Stimulated activated CD4-positive, alpha-beta T cell treated with anti-CD3 and anti-CD28 coated beads, Interleukin-4, amount 100 ng/mL, for 24 hours (primary cell): ENCODE measurements at regions not wholly inside any gene's neighbourhood (a gene's known extent, or its start where the extent isn't known, plus 50 kb on each side); places are given as distances from the start of the nearest gene placed in this dataset.

Experiments
- DNase-seq: peaks from one replicate; pipeline ENCODE4 v3.0.0-alpha.2; 2020

DNA sequence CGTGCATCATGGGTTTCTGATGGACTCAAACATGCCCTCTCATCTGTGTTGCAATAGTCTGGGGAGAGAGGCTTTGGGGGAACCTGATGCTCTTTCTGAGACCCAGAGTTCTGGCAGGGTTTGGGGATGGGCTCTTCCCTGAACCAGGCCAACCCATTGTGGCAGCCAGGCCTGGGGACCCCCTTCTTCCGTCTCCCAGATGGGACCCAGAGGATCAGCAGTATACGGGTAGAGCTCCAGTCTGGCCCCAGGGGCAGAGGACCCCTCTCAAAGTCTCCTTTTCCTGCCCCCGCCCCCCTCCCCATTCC is 333.7 kb downstream of the DYSF start:
- DNase-seq: no peak

- no peak for DNase-seq
Measured at GRCh38 chr2:71786291-71787107, 333.1 kb downstream of the DYSF start.

GRCh38 chr2:71785516-71785981 is 332.2 kb downstream of the DYSF start:
- no peak for DNase-seq

DNA sequence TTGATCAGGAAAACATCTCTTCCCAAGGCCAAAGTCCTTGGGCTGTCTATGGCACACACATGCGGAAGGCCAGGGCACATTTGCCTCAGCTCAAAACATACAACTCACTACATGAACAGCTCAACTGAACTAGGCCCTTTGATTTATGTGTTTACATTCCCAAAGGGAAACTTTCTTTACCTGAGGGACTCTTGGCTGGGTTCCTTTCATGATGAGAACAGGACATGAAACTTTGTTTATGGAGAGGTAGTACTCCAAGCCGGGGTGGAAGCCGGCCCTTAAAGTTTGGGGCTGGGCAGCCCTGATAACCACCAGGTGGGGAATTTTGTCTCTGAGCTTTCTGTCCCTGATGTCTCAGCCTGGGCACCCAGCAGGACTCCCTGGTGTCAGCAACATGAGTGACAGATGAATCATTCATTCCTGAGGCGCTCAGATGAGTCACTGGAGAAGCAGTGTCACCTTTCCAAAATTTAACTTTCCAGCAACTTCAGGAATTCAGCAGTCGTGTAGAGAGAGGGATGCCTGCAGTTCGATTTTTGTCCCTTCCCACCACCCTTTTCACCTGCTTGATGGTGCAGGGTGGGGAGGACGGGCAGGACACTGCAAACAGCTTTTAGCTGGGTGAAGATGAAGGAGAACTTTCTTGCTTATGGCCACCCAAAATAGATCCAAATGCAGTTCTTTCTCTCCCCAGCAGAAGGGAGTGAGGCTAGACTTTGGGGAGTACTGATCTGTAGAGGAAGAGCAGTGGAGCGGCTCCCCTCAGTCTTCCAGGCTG is 331.6 kb downstream of the DYSF start:
- no peak for DNase-seq

DNA sequence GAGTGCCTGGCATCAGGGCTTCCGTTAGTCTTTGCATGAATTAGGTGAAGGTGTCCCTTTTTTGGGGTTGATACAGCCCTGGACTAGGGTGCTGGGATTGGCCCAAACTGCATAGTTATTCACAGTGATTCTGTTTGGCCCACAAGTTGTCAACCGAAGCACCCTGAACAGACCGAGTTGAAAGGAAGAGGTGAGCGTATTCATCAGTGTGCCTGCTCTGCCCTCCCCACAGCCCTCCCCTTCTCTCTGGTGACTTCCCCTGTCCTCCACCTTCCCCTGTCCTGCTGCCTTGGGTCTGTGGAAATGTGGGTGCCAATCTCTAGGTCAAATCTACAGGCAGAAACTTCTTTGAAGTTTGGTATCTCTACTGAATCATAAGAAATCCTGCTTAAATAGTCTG is 330.5 kb downstream of the DYSF start:
- no peak for DNase-seq

DNA sequence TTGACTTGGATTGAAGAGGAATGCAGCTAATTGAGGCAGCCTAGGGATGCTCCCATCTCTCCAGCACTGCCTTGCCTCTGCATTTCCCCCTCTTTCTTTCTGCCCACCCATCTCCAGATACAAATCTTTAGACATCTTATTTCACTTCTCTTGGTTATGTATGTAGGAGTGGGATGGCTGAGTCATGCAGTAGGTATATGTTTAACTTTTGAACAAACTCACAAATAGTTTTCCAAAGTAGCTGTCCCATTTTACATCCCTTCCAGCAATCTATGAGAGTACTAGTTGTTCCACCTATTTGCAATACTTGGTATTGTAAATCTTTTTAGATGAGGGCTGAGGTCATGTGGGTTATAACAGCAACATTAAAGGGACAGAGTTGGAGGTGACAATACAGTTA is 329.9 kb downstream of the DYSF start:
- DNase-seq: no peak

- no peak for DNase-seq
Measured at GRCh38 chr2:71782323-71782722, 329.0 kb downstream of the DYSF start.

DNA sequence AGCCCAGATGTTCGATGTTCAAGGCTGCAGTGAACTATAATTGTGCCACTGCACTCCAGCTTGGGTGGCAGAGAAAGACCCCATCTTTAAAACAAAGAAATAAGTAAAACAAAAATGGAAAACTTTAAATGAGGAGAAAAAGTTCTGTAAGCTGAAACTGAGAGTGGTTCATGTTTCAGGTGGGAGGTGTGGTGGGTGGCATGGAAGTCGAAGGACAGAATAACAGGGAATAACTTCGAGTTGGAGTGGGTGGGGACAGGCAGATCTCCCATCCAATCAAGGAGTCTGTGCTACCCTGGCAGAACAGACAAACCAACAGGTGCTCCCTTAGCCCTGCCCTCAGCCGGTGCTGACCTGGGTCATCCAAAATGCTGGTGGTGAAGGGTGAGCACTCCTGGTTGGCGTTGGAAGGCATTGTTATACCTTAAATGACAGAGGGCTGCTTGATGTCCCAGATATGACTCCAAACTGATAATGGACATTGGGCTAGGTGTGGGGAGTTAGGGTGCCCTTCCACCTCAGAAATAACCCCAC is 328.4 kb downstream of the DYSF start:
- no peak for DNase-seq

- DNase-seq: no peak
Measured at GRCh38 chr2:71780162-71780561, 326.8 kb downstream of the DYSF start.

DNA sequence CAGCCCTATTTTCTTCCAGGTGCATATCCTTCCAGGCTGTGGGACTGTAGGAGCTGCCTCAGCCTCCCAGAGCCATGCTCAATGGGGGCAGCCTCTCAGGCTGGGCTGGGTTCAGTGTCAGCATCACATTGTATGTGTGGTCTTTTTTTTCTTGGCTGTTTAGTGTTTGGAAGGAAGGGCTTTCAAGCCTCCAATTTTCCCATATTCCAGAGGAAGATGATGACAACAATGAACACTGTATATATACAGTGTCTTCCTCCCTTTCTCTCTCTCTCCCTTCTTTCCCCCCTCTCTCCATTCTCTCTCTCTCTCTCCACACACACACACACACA is 326.4 kb downstream of the DYSF start:
- no peak for DNase-seq

DNA sequence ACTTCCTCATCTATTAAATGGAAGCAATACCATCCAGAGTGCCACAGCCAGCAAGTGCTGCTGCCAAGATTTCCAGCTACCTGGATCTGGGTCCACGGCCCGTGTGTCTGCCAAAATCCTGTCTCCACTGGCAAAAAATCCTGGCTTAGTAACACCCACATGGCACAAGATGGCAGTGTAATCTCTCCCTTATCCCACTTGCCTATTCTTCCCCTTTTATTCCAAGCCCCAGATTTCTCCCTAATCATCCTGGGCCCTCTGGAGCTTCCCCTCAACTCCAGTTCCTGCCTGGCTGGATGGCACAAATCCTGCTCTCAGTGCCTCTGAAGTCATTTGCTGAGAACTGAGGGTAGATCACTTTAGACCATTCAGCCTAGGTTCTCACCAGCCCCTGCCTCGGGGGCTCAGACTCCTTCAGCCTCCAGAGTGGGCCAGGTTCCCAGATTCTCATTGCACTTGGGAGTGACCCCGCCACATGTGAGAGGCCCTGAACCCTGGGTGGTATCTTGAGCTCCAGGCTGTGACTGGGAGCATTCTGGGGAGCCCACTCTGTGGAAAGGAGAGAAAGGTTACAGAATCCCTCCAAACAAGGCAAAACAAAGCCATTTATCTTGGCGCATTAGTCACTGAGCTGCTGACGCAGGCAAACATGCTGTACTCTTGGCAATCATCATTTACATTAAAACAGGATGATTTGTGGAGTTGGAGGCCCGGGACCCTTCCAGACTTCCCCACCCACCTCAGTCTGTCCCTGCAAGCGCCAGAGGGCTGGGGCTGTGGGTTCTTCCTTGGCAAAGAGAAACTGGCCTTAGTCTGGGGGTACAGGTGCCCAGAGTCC is 325.8 kb downstream of the DYSF start:
- no peak for DNase-seq

DNA sequence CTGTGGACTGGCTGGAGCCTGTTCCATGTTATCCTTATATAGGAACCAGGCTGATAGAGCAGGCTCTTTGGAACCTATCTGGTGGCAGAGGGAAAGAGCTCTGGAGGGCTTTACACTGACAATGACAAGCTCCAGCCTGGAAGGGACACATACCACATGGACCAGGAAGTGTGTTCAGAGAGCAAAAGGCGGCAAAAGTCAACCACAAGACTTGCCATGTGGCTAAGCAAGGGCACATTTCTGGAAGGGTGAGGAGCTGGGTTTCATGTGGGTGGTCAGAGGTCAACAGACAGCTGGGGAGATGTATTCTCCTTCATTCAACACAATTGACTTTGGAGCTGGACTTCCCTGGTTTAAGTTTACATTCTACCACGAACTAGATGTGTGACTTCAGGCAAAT is 325.2 kb downstream of the DYSF start:
- DNase-seq: no peak

- no peak for DNase-seq
Measured at GRCh38 chr2:71777946-71778345, 324.6 kb downstream of the DYSF start.

DNA sequence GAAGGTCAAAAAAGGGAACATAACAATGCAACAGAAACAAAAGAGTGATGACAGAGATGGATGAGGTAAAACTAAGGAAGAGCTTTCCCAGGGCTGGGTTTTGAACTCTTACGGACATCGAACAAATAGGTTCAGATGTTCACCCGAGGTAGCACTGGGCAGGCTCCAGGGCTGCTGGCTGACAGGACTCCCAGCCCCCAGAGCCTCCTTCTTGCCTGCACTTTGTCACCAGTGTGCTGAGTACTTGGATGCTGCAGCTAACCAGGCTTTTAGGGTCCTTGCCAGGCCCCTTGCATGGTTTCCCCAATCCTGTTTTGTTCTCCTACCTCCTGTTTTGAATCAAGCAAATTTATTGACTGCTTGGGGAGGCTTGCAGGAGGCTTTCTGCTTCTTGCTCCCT is 322.9 kb downstream of the DYSF start:
- no peak for DNase-seq

- DNase-seq: no peak
Measured at GRCh38 chr2:71773218-71773617, 319.9 kb downstream of the DYSF start.

DNA sequence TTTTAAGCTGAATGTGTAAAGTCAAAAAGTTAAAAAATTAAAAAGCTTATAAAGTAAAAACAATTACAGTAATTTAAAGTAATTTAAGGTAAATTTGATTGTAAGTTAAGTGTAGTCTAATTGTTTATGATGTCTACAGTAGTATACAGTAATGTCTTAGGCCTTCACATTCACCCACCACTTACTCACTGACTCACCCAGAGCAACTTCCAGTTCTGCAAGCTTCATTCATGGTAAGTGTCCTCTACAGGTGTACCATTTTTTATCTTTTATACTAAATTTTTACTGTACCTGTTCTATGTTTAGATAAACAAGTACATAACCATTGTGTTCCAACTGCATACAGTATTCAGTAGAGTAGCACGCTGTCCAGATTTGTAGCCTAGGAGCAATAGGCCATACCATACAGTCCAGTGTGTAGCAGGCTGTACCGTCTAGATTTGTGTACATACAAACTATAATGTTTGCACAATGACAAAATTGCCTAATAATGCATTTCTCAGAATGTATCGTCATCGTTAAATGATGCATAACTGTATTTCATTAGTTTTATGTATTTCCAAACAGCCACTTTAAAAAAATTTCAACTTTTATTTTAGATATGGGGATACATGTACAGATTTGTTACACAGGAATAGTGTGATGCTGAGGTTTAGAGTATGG is 319.3 kb downstream of the DYSF start:
- DNase-seq: no peak

- DNase-seq: no peak
Measured at GRCh38 chr2:71767663-71768062, 314.3 kb downstream of the DYSF start.

- no peak for DNase-seq
Measured at GRCh38 chr2:71759060-71759459, 305.7 kb downstream of the DYSF start.

GRCh38 chr2:71757351-71757750 is 304.0 kb downstream of the DYSF start:
- no peak for DNase-seq

DNA sequence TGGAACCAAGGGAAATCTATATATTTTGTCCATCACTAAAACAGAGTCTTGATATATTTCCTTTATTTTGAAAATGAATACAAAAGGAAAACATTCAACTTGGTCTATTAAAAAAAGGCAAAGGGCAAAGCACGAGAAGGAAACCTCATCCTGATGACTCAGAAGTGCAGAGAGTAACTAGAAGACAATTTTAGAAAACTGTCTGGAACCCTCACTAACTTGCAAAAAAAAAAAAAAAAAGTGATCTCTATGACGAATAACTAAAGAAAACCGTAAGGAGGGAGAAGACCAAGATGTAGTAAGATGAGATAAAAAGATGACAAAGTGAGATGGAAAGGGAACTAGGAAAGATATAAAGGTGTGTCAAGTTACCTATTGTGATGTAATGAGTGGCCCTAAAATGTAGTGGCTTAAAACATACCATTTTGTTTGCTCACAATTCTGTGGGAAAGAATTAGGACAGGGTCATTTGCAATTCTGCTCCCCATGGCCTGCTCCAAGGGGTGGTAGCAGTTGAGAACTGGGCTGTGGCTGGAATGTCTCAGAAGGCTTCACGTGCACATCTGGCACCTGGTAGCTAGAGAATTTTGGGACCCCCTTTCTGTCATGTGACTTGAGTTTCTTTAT is 303.0 kb downstream of the DYSF start:
- no peak for DNase-seq

GRCh38 chr2:71751590-71751989 is 298.2 kb downstream of the DYSF start:
- DNase-seq: no peak

DNA sequence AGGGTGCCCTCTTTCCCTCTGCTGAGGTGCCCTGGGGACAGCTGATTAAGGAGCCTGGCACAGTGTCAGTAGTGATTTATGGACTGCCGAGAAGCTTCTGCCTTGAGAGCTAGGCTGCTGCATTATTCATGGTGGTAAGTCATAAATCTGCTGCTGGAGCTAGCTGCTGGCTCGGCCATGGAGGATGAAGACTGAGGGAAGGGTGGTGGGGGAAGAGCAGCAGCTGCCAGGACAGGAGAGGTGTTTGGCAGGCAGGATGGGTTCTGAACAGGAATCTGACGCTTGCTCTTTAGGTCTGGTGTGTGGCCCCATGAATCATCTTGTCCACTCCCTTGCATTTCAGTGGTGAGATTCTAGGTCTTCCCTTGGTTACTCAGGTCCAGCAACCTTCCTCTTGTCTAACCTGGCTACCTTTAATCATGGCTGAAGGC is 296.3 kb downstream of the DYSF start:
- DNase-seq: no peak
